ENCODE measurements at regions not wholly inside any gene's neighbourhood (a gene's known extent, or its start where the extent isn't known, plus 50 kb on each side); places are given as distances from the start of the nearest gene placed in this dataset.

GRCh38 chr10:130807096-130807495 is 504.4 kb downstream of the TCERG1L start:
- DNase-seq = no peak

- no peak for DNase-seq
Measured at GRCh38 chr10:130807721-130808120, 503.8 kb downstream of the TCERG1L start.

- DNase-seq = no peak
Measured at GRCh38 chr10:130808243-130808642, 503.3 kb downstream of the TCERG1L start.

- DNase-seq = no peak
Measured at GRCh38 chr10:130808686-130809085, 502.8 kb downstream of the TCERG1L start.

- no peak for DNase-seq
Measured at GRCh38 chr10:130809181-130809580, 502.3 kb downstream of the TCERG1L start.

- no peak for DNase-seq
Measured at GRCh38 chr10:130809761-130810515, 501.6 kb downstream of the TCERG1L start.

GRCh38 chr10:130810856-130811255 is 500.7 kb downstream of the TCERG1L start:
- DNase-seq = no peak

GRCh38 chr10:130812381-130813148 is 499.0 kb downstream of the TCERG1L start:
- DNase-seq = no peak

- DNase-seq = no peak
Measured at GRCh38 chr10:130814610-130815009, 496.9 kb downstream of the TCERG1L start.

GRCh38 chr10:130816116-130816901 is 495.2 kb downstream of the TCERG1L start:
- no peak for DNase-seq

GRCh38 chr10:130817046-130817624 is 494.4 kb downstream of the TCERG1L start:
- DNase-seq = no peak

GRCh38 chr10:130817674-130818073 is 493.8 kb downstream of the TCERG1L start:
- DNase-seq = no peak

GRCh38 chr10:130820880-130821482 is 490.5 kb downstream of the TCERG1L start:
- DNase-seq = no peak

GRCh38 chr10:130824230-130825014 is 487.1 kb downstream of the TCERG1L start:
- DNase-seq = no peak

- no peak for DNase-seq
Measured at GRCh38 chr10:130833596-130833995, 477.9 kb downstream of the TCERG1L start.

GRCh38 chr10:130834170-130834569 is 477.4 kb downstream of the TCERG1L start:
- no peak for DNase-seq

- DNase-seq = no peak
Measured at GRCh38 chr10:130834573-130834972, 476.9 kb downstream of the TCERG1L start.

GRCh38 chr10:130835068-130835467 is 476.5 kb downstream of the TCERG1L start:
- DNase-seq = no peak

GRCh38 chr10:130836344-130836743 is 475.2 kb downstream of the TCERG1L start:
- DNase-seq = no peak

GRCh38 chr10:130843051-130843653 is 468.4 kb downstream of the TCERG1L start:
- no peak for DNase-seq

- DNase-seq = peak; percentile 29
Measured at GRCh38 chr10:130844310-130844709, 467.2 kb downstream of the TCERG1L start.
